GM19438 (cell line): ENCODE measurements at regions not wholly inside any gene's neighbourhood (a gene's known extent, or its start where the extent isn't known, plus 50 kb on each side); places are given as distances from the start of the nearest gene placed in this dataset.

Experiments used
- ATAC-seq: cut with Tn5 transposase; IDR thresholded peaks from one replicate; pipeline ENCODE4 v1.9.1; 2021; ENCODE audit warnings: low read depth; ENCODE audit not compliant: unreplicated experiment

GRCh38 chr12:88411689-88412088 lies 168.6 kb downstream of the KITLG start:
- no peak for ATAC-seq

- no peak for ATAC-seq
Observed at GRCh38 chr12:88413646-88414045, 166.6 kb downstream of the KITLG start.

- no peak for ATAC-seq
Observed at GRCh38 chr12:88416155-88416554, 164.1 kb downstream of the KITLG start.

DNA sequence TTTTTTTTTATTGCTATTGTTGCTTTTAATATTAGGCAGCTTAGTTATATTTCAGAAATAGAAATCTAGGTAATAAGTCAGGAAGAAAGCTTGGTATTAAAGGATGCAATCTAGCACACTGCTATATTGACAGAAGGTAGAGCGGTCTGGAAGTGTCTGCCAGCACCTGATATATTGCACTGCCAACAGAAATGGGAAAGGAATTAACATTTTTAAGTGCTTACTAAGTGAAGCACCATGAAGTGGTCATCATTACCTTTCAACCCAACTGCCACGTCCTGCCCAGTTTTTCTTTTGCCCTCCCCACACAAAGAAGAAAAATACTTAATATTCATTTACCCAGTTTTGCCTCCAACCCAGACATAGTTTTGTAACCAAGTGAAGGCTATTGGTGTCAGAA lies 163.5 kb downstream of the KITLG start:
- no peak for ATAC-seq

DNA sequence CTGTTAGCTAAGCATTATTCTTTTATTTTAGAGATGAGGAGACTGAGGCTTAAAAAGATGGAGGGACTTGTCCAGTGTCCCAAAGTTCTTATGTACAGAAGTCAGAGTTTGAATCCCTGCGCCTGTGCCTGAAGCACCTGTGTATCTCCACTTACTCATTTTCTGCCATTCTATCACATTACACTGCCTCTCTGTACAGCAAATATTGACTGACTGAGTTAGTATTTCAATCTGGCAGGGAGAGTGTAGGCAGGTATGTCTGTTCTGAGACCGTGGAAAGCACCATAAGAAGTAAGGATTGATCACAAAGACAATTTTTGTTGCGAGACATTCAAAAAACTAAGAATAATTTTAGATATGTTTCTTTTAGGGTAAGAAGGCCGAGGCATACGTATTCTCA lies 162.7 kb downstream of the KITLG start:
- ATAC-seq = no peak

- no peak for ATAC-seq
Observed at GRCh38 chr12:88418856-88419497, 161.3 kb downstream of the KITLG start.

- ATAC-seq = no peak
Observed at GRCh38 chr12:88419794-88420193, 160.5 kb downstream of the KITLG start.

- ATAC-seq = no peak
Observed at GRCh38 chr12:88420457-88420856, 159.8 kb downstream of the KITLG start.

DNA sequence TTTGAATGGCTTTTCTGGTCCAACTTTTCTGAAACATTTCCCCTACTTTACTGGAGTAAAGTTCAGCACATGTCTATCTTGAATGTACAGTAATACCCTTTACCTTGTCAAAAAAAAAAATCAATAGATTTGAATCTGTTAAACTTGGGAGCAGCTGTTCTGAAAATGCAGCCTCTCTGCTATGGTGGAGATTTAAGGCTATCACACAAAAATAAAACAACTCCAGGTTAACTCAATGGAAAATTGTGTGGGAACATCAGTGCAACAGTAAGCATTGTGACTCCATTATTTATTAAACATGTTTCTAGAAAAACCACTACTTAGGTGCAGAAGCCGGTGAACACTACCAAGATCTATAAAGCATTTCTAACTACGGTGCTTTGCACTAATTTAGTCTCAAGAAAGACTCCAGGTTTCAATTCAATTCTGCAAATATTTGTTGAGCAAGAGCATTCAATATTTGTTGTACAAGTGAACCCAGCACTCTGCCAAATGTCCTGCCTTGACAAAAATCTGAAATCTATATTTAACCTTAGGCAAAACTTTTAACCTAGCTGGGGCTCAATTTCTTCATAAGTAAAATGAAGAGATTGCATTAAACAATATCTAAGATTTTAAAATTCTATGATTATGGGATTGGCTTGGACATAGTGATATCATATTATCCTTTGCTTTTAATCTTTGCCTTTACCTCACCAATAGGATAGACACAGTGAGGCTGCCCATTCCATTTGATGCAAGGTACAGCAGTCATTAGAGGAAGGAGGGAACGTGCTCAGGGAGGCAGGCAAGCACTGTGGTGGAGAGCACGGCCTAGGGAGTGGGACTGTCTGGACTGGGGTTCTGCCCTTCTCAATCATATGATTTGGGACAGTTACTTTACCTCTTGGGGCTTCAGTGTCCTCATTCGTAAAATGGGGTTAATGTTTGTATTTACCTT lies 155.2 kb downstream of the KITLG start:
- no peak for ATAC-seq

DNA sequence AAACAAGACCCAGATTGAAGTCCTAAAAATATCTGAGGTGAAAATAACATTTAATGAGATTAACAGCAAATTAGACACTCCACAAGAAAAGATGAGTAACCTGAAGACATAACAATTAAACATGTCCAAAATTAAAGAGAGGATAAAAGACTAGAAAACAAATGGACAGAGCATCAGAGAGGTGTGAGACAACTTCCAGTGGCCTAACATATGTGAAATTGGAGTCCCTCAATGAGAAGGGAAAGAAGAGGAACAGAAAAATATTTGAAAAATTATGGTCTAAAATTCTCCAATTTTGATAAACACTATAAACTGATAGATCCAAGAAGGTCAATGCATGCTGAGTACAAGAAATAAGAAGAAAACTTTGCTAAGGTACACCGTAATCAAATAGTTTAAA lies 151.9 kb downstream of the KITLG start:
- ATAC-seq = no peak

- no peak for ATAC-seq
Observed at GRCh38 chr12:88431246-88431645, 149.0 kb downstream of the KITLG start.

DNA sequence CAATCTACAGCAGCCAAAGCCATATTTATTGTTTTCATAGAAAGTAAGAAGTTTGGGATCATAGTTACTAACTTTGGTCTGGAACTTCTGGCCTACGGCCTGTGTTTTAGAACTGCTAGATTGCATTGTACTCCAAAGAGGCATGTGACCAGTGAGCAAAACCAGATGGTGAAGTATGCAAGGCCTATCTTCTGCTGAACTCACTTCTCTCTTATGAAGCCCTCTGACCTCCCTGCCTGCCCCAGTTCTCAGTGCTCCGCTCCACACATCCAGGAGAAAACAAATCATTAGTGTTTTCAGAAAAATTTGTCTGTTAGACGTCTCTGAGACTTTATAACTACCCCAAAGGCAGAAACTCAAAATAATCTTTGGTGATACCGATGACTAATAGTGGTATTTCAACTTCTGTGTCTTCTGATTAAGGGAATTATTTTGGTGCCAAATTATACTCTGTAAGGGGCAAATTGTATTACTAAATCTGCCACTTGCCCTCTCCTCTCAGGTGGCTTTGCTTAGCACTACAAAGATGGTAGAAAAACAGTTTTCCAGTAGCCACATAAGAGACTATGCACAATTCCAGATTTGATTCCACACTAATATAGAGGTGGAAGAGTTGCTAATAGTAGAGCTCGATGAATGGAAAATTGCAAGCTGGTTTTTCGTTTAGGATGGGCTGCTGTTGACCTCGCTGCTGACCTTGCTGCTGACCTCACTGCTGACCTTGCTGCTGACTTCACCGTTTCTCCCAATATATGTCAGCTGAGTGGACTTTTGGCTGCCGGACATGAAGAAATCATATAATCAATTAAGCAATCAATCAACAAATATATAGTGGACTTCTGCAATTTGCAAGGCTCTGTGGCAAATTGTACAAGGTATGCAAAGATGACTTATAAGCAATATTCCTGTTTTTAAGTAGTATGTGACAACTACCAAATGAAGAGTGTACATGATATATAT lies 147.5 kb downstream of the KITLG start:
- no peak for ATAC-seq

GRCh38 chr12:88433997-88434703 lies 146.1 kb downstream of the KITLG start:
- ATAC-seq = no peak

- ATAC-seq = no peak
Observed at GRCh38 chr12:88435334-88436076, 144.8 kb downstream of the KITLG start.

DNA sequence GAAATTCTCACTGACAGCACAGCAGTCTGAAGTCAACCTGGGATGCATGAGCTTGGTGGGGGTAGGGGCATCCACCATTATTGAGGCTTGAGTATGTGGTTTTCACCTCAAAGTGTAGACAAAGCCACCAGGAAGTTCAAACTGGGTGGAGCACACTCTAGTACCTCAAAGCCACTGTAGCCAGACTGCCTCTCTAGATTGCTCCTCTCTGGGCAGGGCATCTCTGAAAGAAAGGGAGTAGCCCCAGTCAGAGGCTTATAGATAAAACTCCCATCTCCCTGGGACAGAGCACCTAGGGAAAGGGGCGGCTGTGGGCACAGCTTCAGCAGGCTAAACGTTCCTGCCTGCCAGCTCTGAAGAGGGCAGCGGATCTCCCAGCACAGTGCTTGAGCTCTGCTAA lies 143.0 kb downstream of the KITLG start:
- no peak for ATAC-seq
